GM12873 (cell line): ENCODE measurements at regions not wholly inside any gene's neighbourhood (a gene's known extent, or its start where the extent isn't known, plus 50 kb on each side); places are given as distances from the start of the nearest gene placed in this dataset.
A peak's percentile ranks its signal among the peaks of the same experiment; 100 is the strongest.

Source experiments
- CTCF ChIP-seq: IDR thresholded peaks from 2 replicates; pipeline ENCODE4 v1.5.1; 2012; ENCODE audit warnings: low read depth, mild to moderate bottlenecking, moderate library complexity, low read length, control low read depth; ENCODE audit not compliant: insufficient read depth; ENCODE audit errors: missing control alignments

- no peak for TF ChIP-seq CTCF
These were observed 392.1 kb upstream of the HNRNPA3 start for GRCh38 chr2:176820371-176820932.

- peak; percentile 40 for TF ChIP-seq CTCF
These were observed 391.2 kb upstream of the HNRNPA3 start for GRCh38 chr2:176821350-176821749.

- TF ChIP-seq CTCF = no peak
These were observed 390.5 kb upstream of the HNRNPA3 start for GRCh38 chr2:176822060-176822459.

GRCh38 chr2:176826356-176826755, 386.2 kb upstream of the HNRNPA3 start:
- no peak for TF ChIP-seq CTCF

- TF ChIP-seq CTCF = no peak
These were observed 385.5 kb upstream of the HNRNPA3 start for GRCh38 chr2:176826984-176827668.

- peak; percentile 16 for TF ChIP-seq CTCF
These were observed 382.2 kb upstream of the HNRNPA3 start for GRCh38 chr2:176830362-176830761.

GRCh38 chr2:176832086-176832485, 380.5 kb upstream of the HNRNPA3 start:
- TF ChIP-seq CTCF = no peak
